ENCODE measurements at regions not wholly inside any gene's neighbourhood (a gene's known extent, or its start where the extent isn't known, plus 50 kb on each side); places are given as distances from the start of the nearest gene placed in this dataset.

DNA sequence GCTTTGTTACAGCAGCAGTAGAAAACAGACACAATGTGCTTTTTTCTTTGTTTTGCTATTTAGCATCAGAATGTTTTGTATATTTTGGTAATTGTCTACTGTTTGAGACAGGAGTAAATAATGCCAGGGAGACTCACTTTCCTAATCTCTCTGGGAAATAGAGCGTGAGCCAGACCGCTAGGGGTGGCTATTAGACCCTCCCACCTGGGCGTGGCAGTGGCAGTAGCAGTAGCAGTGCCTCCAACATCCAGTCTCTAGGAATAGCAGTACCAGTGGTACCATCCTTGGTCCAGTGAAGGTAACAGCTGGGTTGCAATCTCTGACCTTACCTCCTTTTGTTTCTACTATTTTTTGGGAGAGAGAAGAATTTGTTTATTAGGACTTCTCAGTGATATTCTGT lies 165.7 kb upstream of the MAGI2 start:
- TF ChIP-seq EZH2 (IDR thresholded peaks at IDR 0.05) = no peak
- no peak for TF ChIP-seq POLR2AphosphoS5 (IDR thresholded peaks at IDR 0.05; ENCODE audit: borderline replicate concordance, low read depth, low read length)
- no peak for TF ChIP-seq FOXP2 (optimal IDR thresholded peaks at IDR 0.05; ENCODE audit: control extremely low read depth, extremely low read length, insufficient read depth)
- no peaks in the 10 kb centered on the region for H3K9me3 ChIP-seq (ENCODE audit: low read depth, low read length)
- no peak overlapping the region for H3K9ac ChIP-seq (ENCODE audit: insufficient read length)
- DNase-seq (ENCODE audit: low read depth, low spot score) = no peak
- H3K27ac ChIP-seq = no peak overlapping the region
- H3K36me3 ChIP-seq (ENCODE audit: insufficient read depth, low read length) = no peaks in the 10 kb centered on the region
- H3K4me3 ChIP-seq = no peak overlapping the region

DNA sequence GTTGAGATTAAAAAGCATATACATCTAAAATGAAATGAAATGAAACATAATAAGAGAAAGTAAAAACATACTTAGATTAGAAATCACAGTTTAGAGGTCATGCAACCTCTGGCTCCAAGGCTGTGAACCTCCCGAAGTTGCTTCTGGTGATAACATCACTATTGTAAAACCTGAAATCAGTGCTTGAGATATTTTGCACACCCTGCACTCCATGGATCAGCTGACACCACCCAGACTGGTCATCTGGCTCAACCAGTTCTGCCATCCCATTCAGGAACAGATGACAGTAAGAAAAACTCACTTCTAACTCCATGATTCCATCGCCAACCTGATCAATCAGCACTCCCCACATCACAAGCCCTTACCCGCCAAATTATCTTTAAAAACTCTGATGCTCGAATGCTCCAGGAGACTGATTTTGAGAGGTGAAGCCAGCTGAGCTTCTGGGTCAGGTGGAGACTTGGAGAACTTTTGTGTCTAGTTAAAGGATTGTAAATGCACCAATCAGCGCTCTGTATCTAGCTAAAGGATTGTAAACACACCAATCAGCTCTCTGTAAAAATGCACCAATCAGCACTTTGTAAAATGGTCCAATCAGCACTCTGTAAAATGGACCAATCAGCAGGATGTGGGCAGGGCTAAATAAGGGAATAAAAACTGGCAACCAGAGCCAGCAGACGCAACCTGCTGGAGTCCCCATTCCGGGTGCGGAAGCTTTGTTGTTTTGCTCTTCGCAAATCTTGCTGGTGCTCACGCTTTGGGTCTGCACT lies 162.6 kb upstream of the MAGI2 start:
- Histone ChIP-seq H3K36me3 (ENCODE audit: insufficient read depth, low read length) (no peaks in the 10 kb centered on the region), H3K9me3 (ENCODE audit: low read depth, low read length) (no peaks in the 10 kb centered on the region), H3K27ac (no peak overlapping the region), H3K4me3 (no peak overlapping the region), H3K9ac (ENCODE audit: insufficient read length) (no peak overlapping the region)
- TF ChIP-seq EZH2 (IDR thresholded peaks at IDR 0.05) = no peak
- TF ChIP-seq FOXP2 (optimal IDR thresholded peaks at IDR 0.05; ENCODE audit: control extremely low read depth, extremely low read length, insufficient read depth) = no peak
- TF ChIP-seq POLR2AphosphoS5 (IDR thresholded peaks at IDR 0.05; ENCODE audit: borderline replicate concordance, low read depth, low read length) = no peak
- no peak for DNase-seq (ENCODE audit: low read depth, low spot score)

DNA sequence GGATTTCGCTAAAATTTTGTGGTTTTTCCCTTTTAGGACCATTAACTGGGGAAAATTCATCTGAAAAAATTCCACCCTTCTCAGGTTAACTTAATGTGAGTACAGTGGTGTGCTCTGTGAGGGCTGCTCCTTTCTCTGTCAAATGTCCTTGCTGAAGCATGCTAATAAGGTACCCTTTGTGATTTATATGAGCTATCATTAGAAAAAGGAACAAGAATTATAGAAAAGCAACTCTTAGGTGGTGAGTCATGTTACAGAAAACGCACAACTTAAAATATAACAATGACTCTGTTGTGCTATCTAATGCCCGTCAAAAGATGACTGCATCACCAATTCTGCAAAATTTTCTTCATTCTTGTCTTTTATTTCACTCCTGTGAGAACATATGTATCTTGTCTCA lies 162.0 kb upstream of the MAGI2 start:
- Histone ChIP-seq H3K36me3 (ENCODE audit: insufficient read depth, low read length) (no peaks in the 10 kb centered on the region), H3K27ac (no peak overlapping the region), H3K9me3 (ENCODE audit: low read depth, low read length) (no peaks in the 10 kb centered on the region), H3K9ac (ENCODE audit: insufficient read length) (no peak overlapping the region), H3K4me3 (no peak overlapping the region)
- DNase-seq (ENCODE audit: low read depth, low spot score) = no peak
- TF ChIP-seq FOXP2 (optimal IDR thresholded peaks at IDR 0.05; ENCODE audit: control extremely low read depth, extremely low read length, insufficient read depth) (no peak), POLR2AphosphoS5 (IDR thresholded peaks at IDR 0.05; ENCODE audit: borderline replicate concordance, low read depth, low read length) (no peak), EZH2 (IDR thresholded peaks at IDR 0.05) (no peak)

DNA sequence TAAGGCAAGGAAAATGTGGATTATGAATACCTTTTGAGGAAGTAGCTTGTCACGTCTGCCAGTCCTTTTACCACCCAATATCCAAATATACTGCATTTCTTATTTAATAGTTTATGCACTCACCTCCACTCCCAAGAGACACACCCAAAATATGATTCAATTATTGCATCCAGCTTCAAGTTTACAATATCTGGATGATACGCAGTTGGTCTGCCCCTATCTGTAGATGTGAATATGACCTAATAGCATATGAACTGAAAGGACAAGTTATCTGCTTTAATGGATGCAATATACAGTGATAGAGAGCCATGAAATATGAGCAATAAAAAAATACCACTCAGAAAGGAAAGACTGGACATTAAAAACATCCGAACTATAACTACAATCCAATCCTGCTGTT lies 159.4 kb upstream of the MAGI2 start:
- H3K36me3 ChIP-seq (ENCODE audit: insufficient read depth, low read length) = no peaks in the 10 kb centered on the region
- TF ChIP-seq EZH2 (IDR thresholded peaks at IDR 0.05) = no peak
- TF ChIP-seq FOXP2 (optimal IDR thresholded peaks at IDR 0.05; ENCODE audit: control extremely low read depth, extremely low read length, insufficient read depth) = no peak
- no peak for TF ChIP-seq POLR2AphosphoS5 (IDR thresholded peaks at IDR 0.05; ENCODE audit: borderline replicate concordance, low read depth, low read length)
- no peak overlapping the region for H3K27ac ChIP-seq
- no peak for DNase-seq (ENCODE audit: low read depth, low spot score)
- H3K9ac ChIP-seq (ENCODE audit: insufficient read length) = no peak overlapping the region
- no peak overlapping the region for H3K4me3 ChIP-seq
- H3K9me3 ChIP-seq (ENCODE audit: low read depth, low read length) = no peaks in the 10 kb centered on the region

DNA sequence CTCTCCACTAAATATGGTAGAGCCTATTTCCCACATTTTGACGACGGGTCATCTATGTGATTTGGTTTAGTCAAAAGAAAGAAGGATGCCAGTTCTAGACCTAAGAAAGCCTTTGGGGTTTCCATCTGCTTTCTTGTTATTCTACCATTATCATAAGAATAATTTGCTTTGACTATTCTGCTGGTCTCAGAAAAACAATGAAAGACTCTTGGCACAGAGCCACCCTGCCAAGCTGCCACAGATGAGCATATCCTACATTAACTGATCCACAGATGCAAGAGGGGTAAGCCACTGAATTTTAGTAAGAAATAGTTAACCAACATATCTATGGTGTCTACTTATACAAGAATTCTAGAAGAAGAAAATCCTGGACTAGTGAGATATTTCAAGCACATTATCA lies 158.6 kb upstream of the MAGI2 start:
- no peak for DNase-seq (ENCODE audit: low read depth, low spot score)
- no peak for TF ChIP-seq POLR2AphosphoS5 (IDR thresholded peaks at IDR 0.05; ENCODE audit: borderline replicate concordance, low read depth, low read length)
- no peak for TF ChIP-seq FOXP2 (optimal IDR thresholded peaks at IDR 0.05; ENCODE audit: control extremely low read depth, extremely low read length, insufficient read depth)
- no peak for TF ChIP-seq EZH2 (IDR thresholded peaks at IDR 0.05)
- no peak overlapping the region for H3K4me3 ChIP-seq
- H3K27ac ChIP-seq = no peak overlapping the region
- H3K36me3 ChIP-seq (ENCODE audit: insufficient read depth, low read length) = no peaks in the 10 kb centered on the region
- H3K9me3 ChIP-seq (ENCODE audit: low read depth, low read length) = no peaks in the 10 kb centered on the region
- no peak overlapping the region for H3K9ac ChIP-seq (ENCODE audit: insufficient read length)

DNA sequence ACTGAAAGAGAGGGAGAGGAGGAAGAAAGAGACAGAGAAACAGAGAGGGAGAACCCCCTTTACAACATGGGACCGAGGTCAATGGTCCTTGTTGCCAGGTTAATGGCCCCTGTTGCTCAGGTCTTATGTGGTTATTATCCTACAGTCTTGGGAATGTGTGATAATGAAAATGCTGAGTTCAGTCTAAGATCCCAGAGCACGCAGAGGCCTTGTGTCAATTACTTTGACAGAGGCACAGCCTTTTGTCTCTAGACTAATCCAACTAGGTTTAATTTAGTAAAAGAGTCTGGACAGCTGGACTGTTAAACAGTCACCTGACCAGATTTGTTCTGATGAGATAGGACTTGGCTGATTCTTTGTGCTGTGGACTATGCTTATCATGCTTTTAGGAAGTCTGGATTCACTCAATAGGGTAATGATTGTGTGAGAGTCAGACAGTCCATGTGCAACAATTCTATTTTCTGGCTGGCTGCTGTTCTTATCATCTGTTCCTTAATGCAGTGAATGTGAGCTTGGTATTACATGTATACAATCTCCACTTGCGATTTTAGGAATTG lies 157.4 kb upstream of the MAGI2 start:
- no peak overlapping the region for H3K9ac ChIP-seq (ENCODE audit: insufficient read length)
- H3K36me3 ChIP-seq (ENCODE audit: insufficient read depth, low read length) = no peaks in the 10 kb centered on the region; the same call in 1 of the 2 replicates
- no peaks in the 10 kb centered on the region for H3K9me3 ChIP-seq (ENCODE audit: low read depth, low read length)
- DNase-seq (ENCODE audit: low read depth, low spot score) = no peak
- H3K27ac ChIP-seq = no peak overlapping the region
- TF ChIP-seq EZH2 (IDR thresholded peaks at IDR 0.05) (no peak), FOXP2 (optimal IDR thresholded peaks at IDR 0.05; ENCODE audit: control extremely low read depth, extremely low read length, insufficient read depth) (no peak), POLR2AphosphoS5 (IDR thresholded peaks at IDR 0.05; ENCODE audit: borderline replicate concordance, low read depth, low read length) (no peak)
- no peak overlapping the region for H3K4me3 ChIP-seq

DNA sequence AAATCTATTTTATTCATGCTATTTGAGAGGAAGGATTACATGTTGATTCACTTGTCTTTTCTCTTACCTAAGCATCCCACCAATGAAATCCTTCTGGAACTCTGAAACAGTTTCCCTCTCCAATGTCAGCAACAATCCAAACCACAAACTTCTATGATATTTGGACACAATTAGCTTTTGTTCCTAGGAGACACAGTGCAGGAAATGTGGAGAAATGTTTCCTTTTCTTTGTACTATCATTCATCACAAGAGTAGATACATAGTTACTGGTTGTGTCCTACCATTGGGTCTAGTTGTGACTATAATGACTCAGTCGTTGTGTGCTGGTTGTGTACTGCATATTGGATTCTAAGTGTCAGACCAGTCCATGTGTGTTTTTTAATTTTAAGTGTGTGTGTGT lies 156.8 kb upstream of the MAGI2 start:
- DNase-seq (ENCODE audit: low read depth, low spot score) = no peak
- H3K4me3 ChIP-seq = no peak overlapping the region
- H3K9me3 ChIP-seq (ENCODE audit: low read depth, low read length) = no peaks in the 10 kb centered on the region
- H3K27ac ChIP-seq = no peak overlapping the region
- H3K9ac ChIP-seq (ENCODE audit: insufficient read length) = no peak overlapping the region
- no peaks in the 10 kb centered on the region; the same call in 1 of the 2 replicates for H3K36me3 ChIP-seq (ENCODE audit: insufficient read depth, low read length)
- TF ChIP-seq POLR2AphosphoS5 (IDR thresholded peaks at IDR 0.05; ENCODE audit: borderline replicate concordance, low read depth, low read length) (no peak), EZH2 (IDR thresholded peaks at IDR 0.05) (no peak), FOXP2 (optimal IDR thresholded peaks at IDR 0.05; ENCODE audit: control extremely low read depth, extremely low read length, insufficient read depth) (no peak)

DNA sequence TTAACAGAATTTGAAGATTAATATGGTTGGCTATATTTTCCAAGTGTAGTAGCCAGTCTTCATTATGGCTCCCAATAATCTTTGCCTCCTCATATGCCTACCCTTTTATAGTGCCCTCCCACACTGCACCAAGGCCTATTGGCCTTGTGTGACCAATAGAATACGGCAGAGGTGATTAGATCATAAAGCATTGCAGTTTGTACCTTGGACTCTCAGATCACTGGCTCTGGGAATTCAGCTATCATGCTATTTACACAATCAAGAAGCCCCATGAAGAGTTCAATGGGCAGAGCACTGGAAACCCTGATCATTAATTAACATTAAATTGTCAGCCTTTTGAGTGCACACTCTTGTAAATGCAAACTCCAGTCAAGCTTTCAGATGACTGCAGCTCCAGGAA lies 154.5 kb upstream of the MAGI2 start:
- TF ChIP-seq FOXP2 (optimal IDR thresholded peaks at IDR 0.05; ENCODE audit: control extremely low read depth, extremely low read length, insufficient read depth) = no peak
- TF ChIP-seq EZH2 (IDR thresholded peaks at IDR 0.05) = no peak
- TF ChIP-seq POLR2AphosphoS5 (IDR thresholded peaks at IDR 0.05; ENCODE audit: borderline replicate concordance, low read depth, low read length) = no peak
- no peak for DNase-seq (ENCODE audit: low read depth, low spot score)
- H3K9me3 ChIP-seq (ENCODE audit: low read depth, low read length) = no peaks in the 10 kb centered on the region
- no peak overlapping the region for H3K4me3 ChIP-seq
- no peak overlapping the region for H3K27ac ChIP-seq
- H3K36me3 ChIP-seq (ENCODE audit: insufficient read depth, low read length) = no peaks in the 10 kb centered on the region; the same call in 1 of the 2 replicates
- H3K9ac ChIP-seq (ENCODE audit: insufficient read length) = no peak overlapping the region
